Right ventricle myocardium superior (tissue), 1 donor: ENCODE measurements at regions not wholly inside any gene's neighbourhood (a gene's known extent, or its start where the extent isn't known, plus 50 kb on each side); places are given as distances from the start of the nearest gene placed in this dataset.
"Not testable (repeated sequence)": the region's sequence is repeated elsewhere in the genome, so short reads cannot be mapped to it uniquely, and the experiment has no call there.

ENCODE experiments used
- ATAC-seq: fragments of 200-7000 bp; cut with Tn5 transposase; one replicate; pipeline ENCODE4 v1.9.1; 2020; ENCODE audit warnings: mild to moderate bottlenecking; ENCODE audit not compliant: poor library complexity
- DNase-seq: peaks from one replicate; pipeline ENCODE4 v3.0.0-alpha.2; 2020
- intact Hi-C: fragments of 100-400 bp; cut with DNase I; formaldehyde crosslinking; loops from one replicate; pipeline ENCODE4 v1.11.2; 2022
- donor health status: DM: no; HTN: yes; CAD: no; lungs with severe emphysema.

- no peak for ATAC-seq
- DNase-seq: no peak
- intact Hi-C loops: loop anchor here (10.0 kb wide), 1 partner anchor 77 kb away; no protein-coding TSS in a partner anchor
Observed at GRCh38 chr9:38181866-38182265, 112.8 kb upstream of the SHB start.

- intact Hi-C loops: loop anchor here (10.0 kb wide), 1 partner anchor 76 kb away; no protein-coding TSS in a partner anchor
- no peak for ATAC-seq
- no peak for DNase-seq
Observed at GRCh38 chr9:38181232-38181631, 112.2 kb upstream of the SHB start.

GRCh38 chr9:38180656-38181055, 111.6 kb upstream of the SHB start:
- intact Hi-C loops: loop anchor here (10.0 kb wide), 1 partner anchor 76 kb away; no protein-coding TSS in a partner anchor
- DNase-seq (no peak), ATAC-seq (no peak)

GRCh38 chr9:38179965-38180364, 110.9 kb upstream of the SHB start:
- DNase-seq (no peak), ATAC-seq (no peak)
- intact Hi-C loops: loop anchor here (10.0 kb wide), 1 partner anchor 75 kb away; no protein-coding TSS in a partner anchor

- intact Hi-C loops: no loop called here
- no peak for DNase-seq
- no peak for ATAC-seq
Observed at GRCh38 chr9:38178237-38178636, 109.2 kb upstream of the SHB start.

- DNase-seq: no peak
- intact Hi-C loops: no loop called here
- ATAC-seq: no peak
Observed at GRCh38 chr9:38177680-38178079, 108.7 kb upstream of the SHB start.

GRCh38 chr9:38176251-38176650, 107.2 kb upstream of the SHB start:
- intact Hi-C loops: no loop called here
- DNase-seq (no peak), ATAC-seq (no peak)

GRCh38 chr9:38175423-38175822, 106.4 kb upstream of the SHB start:
- intact Hi-C loops: no loop called here
- ATAC-seq (no peak), DNase-seq (no peak)

- ATAC-seq (no peak), DNase-seq (no peak)
- intact Hi-C loops: no loop called here
Observed at GRCh38 chr9:38172586-38172985, 103.6 kb upstream of the SHB start.

- DNase-seq: no peak
- intact Hi-C loops: no loop called here
- ATAC-seq: no peak
Observed at GRCh38 chr9:38171926-38172325, 102.9 kb upstream of the SHB start.

GRCh38 chr9:38171538-38171884, 102.5 kb upstream of the SHB start:
- intact Hi-C loops: no loop called here
- ATAC-seq: no peak

GRCh38 chr9:38170763-38171537, 101.9 kb upstream of the SHB start:
- DNase-seq, ATAC-seq, intact Hi-C loops: not testable (repeated sequence)

More at GRCh38 chr9:38171538-38171884, 102.5 kb upstream of the SHB start:
- no peak for DNase-seq

GRCh38 chr9:38170155-38170554, 101.1 kb upstream of the SHB start:
- ATAC-seq, intact Hi-C loops, DNase-seq: not testable (repeated sequence)

GRCh38 chr9:38166501-38166900, 97.5 kb upstream of the SHB start:
- intact Hi-C loops: no loop called here
- ATAC-seq (no peak), DNase-seq (no peak)

GRCh38 chr9:38164659-38165221, 95.7 kb upstream of the SHB start:
- ATAC-seq (no peak), DNase-seq (no peak)
- intact Hi-C loops: loop anchor here (5.0 kb wide), 1 partner anchor 252 kb away; no protein-coding TSS in a partner anchor

- intact Hi-C loops: loop anchor here (5.0 kb wide), 1 partner anchor 251 kb away; no protein-coding TSS in a partner anchor
- ATAC-seq: no peak
- no peak for DNase-seq
Observed at GRCh38 chr9:38163518-38163917, 94.5 kb upstream of the SHB start.

GRCh38 chr9:38162332-38163211, 93.5 kb upstream of the SHB start:
- intact Hi-C loops: loop anchor here (5.0 kb wide), 1 partner anchor 250 kb away; no protein-coding TSS in a partner anchor
- DNase-seq (no peak), ATAC-seq (no peak)

GRCh38 chr9:38160613-38161215, 91.7 kb upstream of the SHB start:
- ATAC-seq (peak; percentile 69), DNase-seq (peak; percentile 63)
- intact Hi-C loops: loop anchor here (5.0 kb wide), 1 partner anchor 248 kb away; no protein-coding TSS in a partner anchor

GRCh38 chr9:38159599-38159998, 90.6 kb upstream of the SHB start:
- ATAC-seq (no peak), DNase-seq (no peak)
- intact Hi-C loops: no loop called here
